ENCODE measurements at regions not wholly inside any gene's neighbourhood (a gene's known extent, or its start where the extent isn't known, plus 50 kb on each side); places are given as distances from the start of the nearest gene placed in this dataset.
"Not testable (repeated sequence)": the region's sequence is repeated elsewhere in the genome, so short reads cannot be mapped to it uniquely, and the experiment has no call there.

- TF ChIP-seq CTCF, EP300, POLR2A (IDR thresholded peaks at IDR 0.05): not testable (repeated sequence)
Measured at GRCh38 chr6:27127874-27128273, 119.6 kb upstream of the PRSS16 start.

Data from ovary (tissue), 3 donors.